ENCODE measurements at regions not wholly inside any gene's neighbourhood (a gene's known extent, or its start where the extent isn't known, plus 50 kb on each side); places are given as distances from the start of the nearest gene placed in this dataset.

GRCh38 chr6:90764001-90764400 is 177.1 kb upstream of the MAP3K7 start:
- TF ChIP-seq CTCF (IDR thresholded peaks at IDR 0.05) = no peak
- no peak for TF ChIP-seq POLR2A (IDR thresholded peaks at IDR 0.05)
